ENCODE measurements at regions not wholly inside any gene's neighbourhood (a gene's known extent, or its start where the extent isn't known, plus 50 kb on each side); places are given as distances from the start of the nearest gene placed in this dataset.

GRCh38 chr11:70002433-70002832, 75.7 kb upstream of the ANO1 start:
- no peak for DNase-seq

- DNase-seq = no peak
Observed at GRCh38 chr11:70005107-70005818, 72.9 kb upstream of the ANO1 start.

- no peak for DNase-seq
Observed at GRCh38 chr11:70007796-70008195, 70.3 kb upstream of the ANO1 start.

- no peak for DNase-seq
Observed at GRCh38 chr11:70010774-70011173, 67.3 kb upstream of the ANO1 start.

- no peak for DNase-seq
Observed at GRCh38 chr11:70012134-70012733, 65.9 kb upstream of the ANO1 start.

GRCh38 chr11:70014291-70014690, 63.8 kb upstream of the ANO1 start:
- DNase-seq = no peak

- DNase-seq = no peak
Observed at GRCh38 chr11:70016666-70017367, 61.3 kb upstream of the ANO1 start.

GRCh38 chr11:70018816-70019215, 59.3 kb upstream of the ANO1 start:
- DNase-seq = no peak

- no peak for DNase-seq
Observed at GRCh38 chr11:70019576-70020011, 58.5 kb upstream of the ANO1 start.

GRCh38 chr11:70020336-70021214, 57.5 kb upstream of the ANO1 start:
- no peak for DNase-seq

- no peak for DNase-seq
Observed at GRCh38 chr11:70021586-70021985, 56.5 kb upstream of the ANO1 start.

GRCh38 chr11:70024036-70024772, 53.9 kb upstream of the ANO1 start:
- DNase-seq = no peak

- no peak for DNase-seq
Observed at GRCh38 chr11:70024773-70025045, 53.4 kb upstream of the ANO1 start.

- DNase-seq = no peak
Observed at GRCh38 chr11:70025308-70025707, 52.8 kb upstream of the ANO1 start.

- no peak for DNase-seq
Observed at GRCh38 chr11:70026012-70026411, 52.1 kb upstream of the ANO1 start.

GRCh38 chr11:70026726-70027125, 51.4 kb upstream of the ANO1 start:
- DNase-seq = no peak

GRCh38 chr11:70027451-70027850, 50.7 kb upstream of the ANO1 start:
- DNase-seq = no peak

- DNase-seq = no peak
Observed at GRCh38 chr11:70028147-70028855, 49.8 kb upstream of the ANO1 start.

All from NCI-H1105 treated with DMSO at 0.1 percent for 48 hours (cell line).